ENCODE measurements at regions not wholly inside any gene's neighbourhood (a gene's known extent, or its start where the extent isn't known, plus 50 kb on each side); places are given as distances from the start of the nearest gene placed in this dataset.

- TF ChIP-seq CTCF (IDR thresholded peaks at IDR 0.05 in 4 of 5, conservative IDR thresholded peaks at IDR 0.05 in 1 of 5) = no peak
- TF ChIP-seq POLR2A (IDR thresholded peaks at IDR 0.05) = no peak
Observed at GRCh38 chr1:80933346-80933745, 867.4 kb upstream of the ADGRL2 start.
